Endothelial cell of hepatic sinusoid (primary cell): ENCODE measurements at regions not wholly inside any gene's neighbourhood (a gene's known extent, or its start where the extent isn't known, plus 50 kb on each side); places are given as distances from the start of the nearest gene placed in this dataset.
"Not testable (repeated sequence)": the region's sequence is repeated elsewhere in the genome, so short reads cannot be mapped to it uniquely, and the experiment has no call there.

Experiments
- in situ Hi-C: cut with HindIII; loops from 2 replicates; pipeline ENCODE4 v1.10.0; 2017; ENCODE audit warnings: low sequenced_read_pairs

DNA sequence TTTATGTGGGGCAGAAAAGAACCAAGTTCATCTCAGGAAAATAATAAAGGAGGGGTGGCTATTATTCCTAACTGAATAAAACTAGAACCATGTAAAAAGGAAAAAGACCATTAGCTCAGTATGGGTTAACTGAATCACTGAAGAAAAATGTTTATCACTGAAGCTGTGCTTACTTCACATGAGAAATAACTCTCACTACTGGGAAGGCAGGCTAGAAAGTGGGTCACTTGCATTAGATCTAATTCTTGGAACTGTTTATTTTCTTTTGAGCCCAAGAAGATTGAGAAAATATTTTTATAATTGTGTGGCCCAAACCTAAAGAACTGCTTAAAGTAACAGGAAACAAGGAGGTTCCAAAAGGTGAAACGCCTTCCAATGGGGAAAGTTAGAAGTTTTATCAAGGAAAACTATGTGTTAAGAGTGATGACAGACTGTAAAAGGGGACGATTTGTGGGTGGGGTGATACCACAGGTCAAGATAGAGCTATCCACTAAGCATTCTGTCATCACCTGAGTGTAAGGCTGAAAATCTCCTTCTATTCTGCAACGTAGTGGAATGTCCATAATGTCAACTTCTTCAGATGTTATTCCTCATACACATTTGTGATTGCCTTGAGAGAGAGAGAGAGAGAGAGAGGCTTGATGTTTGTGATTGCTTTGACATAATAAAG is 1083.5 kb downstream of the PCDH7 start:
- in situ Hi-C loops, result no loop called here

DNA sequence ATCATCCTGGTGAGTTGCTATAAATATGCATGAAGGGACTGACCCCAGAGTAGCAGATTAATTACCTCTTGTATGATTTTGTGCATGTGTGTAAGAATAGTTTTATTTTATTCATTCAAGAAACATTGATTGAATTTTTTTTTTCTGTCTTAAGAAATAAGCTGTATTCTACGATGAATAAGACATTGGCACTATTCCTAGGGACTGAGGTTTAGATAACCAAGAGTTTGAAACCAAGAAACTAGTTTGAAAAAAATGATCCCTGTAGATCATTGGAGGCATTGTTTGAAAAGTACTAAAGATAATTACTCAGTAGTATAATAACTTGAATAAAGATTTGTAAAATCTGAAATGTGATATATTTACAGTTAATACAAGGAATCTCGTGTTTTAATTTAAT is 1086.9 kb downstream of the PCDH7 start:
- in situ Hi-C loops, result no loop called here

DNA sequence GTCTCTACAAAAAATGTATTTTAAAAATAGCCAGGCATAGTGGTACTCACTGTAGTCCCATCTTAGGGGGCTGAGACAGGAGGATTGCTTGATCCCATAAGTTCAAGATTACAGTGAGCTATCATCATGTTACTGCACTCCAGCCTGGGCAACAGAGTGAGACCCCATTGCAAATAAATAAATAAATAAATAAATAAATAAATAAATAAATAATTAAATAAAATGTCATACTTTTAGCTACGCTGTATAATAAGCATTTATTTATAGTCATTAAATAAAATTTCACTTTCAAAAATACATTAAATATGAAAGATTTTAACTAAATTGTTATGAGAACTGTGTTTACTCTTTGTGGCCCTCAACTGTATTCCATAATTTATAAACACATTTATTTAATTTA is 1124.2 kb downstream of the PCDH7 start:
- in situ Hi-C loops, result no loop called here

DNA sequence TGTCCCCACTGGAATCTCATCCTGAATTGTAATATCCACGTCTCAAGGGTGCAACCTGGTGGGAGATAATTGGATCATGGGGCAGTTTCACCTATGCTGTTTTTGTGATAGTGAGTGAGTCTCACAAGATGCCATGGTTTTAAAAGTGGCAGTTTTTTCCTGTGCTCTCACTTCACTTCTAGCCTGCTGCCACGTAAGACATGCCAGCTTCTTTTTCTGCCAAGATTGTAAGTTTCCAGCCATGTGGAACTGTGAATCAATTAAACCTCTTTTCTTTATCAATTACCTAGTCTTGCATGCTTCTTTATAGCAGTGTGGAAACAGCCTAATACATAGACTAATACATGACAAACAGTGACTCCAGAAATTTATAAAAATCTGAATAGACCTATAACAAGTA is 1131.8 kb downstream of the PCDH7 start:
- in situ Hi-C loops, result no loop called here

DNA sequence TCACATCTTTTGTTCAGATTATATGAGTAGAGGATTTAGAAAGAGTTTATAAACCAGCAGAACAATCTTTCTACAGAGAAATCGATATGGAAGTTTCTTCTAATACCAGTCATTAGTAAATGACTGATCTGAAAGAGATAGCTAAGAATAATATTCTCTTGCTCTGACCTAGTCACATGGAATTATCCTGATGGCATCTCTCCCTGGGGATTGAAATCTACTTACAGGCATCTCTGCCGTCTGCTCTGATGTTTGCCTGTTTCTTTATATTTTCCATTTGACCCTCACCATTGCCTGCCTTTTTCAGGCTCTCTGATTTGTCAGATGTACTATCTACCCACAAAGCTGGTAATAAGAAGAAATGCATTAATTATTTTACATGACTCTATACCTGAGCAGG is 1157.3 kb downstream of the PCDH7 start:
- in situ Hi-C loops, result no loop called here

DNA sequence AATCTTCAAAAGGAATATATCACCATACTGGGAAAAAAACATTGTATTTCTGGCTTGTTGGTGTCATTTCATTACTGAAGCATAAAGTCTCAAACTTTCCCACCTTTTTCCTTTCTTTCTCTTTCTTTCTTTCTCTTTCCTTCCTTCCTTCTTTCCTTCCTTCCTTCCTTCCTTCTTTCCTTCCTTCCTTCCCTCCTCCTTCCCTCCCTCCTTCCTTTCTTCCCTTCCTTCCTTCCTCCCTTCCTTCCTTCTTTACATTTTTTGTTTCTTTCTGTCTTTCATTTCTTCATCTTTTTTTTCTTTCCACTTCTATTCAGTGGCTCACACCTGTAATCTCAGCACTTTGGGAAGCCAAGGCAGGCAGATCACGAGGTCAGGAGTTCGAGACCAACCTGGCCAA is 1160.7 kb downstream of the PCDH7 start:
- in situ Hi-C loops, result not testable (repeated sequence)

DNA sequence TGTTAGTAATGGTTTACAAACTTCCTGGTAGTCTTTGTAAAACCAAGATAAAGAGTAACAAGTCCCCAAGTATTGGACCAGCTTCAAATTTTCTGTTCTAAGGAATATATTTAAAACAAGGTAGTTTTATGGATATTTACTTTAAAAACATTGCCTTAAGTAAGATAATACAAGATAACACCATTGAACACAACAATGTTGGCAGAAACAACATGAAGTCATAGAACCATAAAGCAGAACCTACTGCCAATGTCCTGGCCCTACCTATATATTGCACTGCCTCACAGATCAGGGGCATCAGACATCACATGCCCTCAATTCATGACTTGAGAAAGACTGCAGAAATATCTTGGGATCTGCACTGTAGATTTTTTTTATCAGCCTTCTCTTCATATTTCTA is 1176.2 kb downstream of the PCDH7 start:
- in situ Hi-C loops, result no loop called here

DNA sequence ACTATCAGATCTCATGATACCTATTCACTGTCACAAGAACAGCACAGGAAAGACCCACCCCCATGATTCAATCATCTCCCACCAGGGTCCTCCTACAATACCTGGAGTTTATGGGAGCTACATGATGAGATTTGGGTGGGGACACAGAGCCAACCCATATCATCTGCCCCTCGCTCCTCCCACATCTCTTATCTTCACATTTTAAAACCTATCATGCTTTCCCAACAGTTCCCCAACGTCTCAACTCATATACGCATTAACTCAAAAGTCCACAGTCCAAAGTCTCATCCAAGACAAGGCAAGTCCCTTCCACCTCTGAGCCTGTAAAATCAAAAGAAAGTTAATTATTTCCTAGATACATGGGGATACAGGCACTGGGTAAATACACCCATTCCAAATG is 1185.2 kb downstream of the PCDH7 start:
- in situ Hi-C loops, result no loop called here

DNA sequence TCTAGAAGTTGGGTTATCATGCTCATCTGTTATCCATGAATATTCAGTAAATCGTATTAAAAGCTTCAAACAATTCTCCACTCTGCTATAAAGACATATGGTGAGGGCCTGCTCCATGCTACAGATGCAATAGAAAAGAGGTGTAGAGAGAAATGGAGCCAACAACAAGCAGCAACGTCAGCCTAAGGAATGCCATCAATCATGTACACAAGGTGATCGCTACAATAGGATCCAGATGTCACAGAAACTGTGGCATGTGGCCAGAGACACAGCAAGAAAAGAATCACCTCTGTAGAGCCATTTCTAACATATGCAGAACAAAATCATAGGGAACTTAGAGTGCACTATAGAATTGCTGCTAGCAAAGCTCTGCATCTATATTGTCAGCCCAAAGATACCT is 1188.1 kb downstream of the PCDH7 start:
- in situ Hi-C loops, result no loop called here

DNA sequence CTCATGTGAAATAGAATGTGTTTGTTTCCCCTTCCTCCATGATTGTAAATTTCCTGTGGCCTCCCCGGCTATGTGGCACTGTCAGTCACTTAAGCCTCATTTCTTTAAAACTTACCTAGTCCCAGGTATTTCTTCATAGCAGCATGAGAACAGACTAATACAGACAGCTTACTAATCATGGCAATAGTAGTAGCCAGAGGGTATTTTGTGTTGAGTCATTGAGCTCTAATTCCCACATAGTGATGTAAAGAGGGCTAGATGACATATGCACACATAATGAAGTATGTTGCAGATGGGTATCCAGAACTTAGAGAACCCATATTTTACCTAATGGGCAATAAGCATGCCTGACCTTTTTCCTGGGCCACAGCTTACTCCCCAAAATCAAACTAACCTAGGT is 1197.2 kb downstream of the PCDH7 start:
- in situ Hi-C loops, result no loop called here

DNA sequence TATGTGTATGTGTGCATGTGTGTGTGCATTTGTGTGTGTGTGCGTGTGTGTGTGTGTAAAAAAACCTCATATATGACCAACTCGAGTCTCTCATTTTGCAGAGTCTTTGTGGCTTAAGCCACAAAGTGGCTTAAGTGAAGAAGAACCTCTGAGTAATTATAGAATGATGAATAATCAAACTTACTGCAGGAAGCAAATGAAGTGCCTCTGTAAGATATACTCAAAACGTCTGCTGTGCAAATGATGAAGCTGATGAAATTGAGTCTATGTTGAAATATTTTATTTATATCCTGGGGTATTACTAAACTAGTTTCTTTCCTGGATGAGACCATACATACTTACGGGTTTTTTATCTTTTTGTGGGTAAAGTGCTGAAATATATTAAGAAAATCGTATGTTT is 1198.7 kb downstream of the PCDH7 start:
- in situ Hi-C loops, result no loop called here

DNA sequence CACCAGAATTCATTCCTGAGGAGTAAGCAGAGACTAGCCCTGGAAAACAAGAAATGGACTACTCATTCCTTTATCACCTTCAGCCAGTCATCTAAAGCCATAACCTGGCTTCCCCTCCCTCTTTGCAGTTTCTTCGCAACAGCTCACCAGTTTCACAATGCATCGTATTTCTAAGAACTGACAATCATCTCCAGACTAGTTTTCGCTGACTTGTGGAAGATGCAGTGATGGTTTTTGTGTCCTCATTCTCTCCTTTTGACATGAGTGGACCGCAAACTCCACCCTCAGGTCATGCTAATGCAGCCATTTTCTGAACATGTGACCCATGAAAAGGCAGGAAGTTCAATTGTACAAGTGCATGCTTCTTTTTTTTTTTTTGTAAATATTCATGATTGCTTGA is 1203.5 kb downstream of the PCDH7 start:
- in situ Hi-C loops, result no loop called here

DNA sequence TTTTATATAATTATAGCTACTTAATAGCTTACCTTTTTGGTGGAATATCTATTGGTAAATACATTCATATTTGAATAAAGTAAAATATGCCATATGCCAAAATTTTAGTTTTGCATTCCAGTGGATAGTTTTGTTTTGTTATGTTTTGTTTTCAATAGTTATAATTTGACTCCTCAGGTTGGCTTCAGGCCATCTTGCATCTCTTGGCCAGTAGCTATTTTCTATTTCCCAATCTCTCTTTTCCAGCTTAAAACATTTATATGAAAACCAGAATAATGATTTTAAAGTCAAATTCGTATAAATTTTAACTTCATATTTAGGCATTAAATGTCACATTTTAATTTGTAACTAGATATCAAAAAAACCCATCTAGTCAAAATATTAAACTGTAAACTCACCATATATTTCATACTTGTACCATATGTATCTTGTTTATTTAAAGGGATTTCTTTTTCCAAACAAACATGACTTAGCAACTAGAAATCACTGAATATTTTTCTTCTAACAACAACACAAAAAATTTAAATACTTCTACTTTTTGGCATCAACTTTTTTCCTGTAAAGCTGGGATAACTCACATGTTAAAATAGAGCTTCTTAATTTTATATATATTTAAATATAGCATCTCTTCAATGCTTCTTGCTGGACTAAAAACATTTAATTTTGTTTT is 1209.6 kb downstream of the PCDH7 start:
- in situ Hi-C loops, result no loop called here

DNA sequence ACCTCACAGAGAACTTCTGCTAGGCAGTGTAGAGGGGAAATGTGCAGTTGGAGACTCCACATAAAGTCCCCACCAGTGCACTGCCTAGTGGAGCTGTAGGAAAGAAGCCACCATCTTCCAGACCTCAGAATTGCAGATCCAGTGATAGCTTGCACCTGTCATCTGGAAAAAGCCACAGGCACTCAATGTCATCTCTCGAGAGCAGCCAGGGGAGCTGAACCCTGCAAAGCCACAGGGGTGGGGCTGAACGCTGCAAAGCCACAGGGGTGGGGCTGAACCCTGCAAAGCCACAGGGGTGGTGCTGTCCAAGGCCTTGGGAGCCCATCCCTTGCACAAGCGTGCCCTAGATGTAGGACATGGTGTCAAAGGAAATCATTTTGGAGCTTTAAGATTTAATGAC is 1226.3 kb downstream of the PCDH7 start:
- in situ Hi-C loops, result no loop called here

DNA sequence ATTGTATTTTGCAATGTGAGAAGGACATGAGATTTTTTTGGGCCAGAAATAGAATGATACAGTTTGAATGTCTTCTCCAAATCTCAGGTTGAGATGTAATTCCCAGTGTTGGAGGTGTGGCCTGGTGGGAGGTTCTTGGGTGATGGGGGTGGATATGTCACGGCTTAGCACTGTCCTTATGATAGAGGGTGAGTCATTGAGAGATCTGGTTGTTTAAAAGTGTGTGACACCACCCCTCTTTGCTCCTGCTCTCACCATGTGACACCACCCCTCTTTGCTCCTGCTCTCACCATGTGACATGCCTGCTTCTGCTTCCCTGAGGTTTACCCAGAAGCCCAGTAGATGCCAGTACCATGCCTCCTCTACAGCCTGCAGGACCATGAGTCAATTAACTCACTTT is 1226.9 kb downstream of the PCDH7 start:
- in situ Hi-C loops, result no loop called here

DNA sequence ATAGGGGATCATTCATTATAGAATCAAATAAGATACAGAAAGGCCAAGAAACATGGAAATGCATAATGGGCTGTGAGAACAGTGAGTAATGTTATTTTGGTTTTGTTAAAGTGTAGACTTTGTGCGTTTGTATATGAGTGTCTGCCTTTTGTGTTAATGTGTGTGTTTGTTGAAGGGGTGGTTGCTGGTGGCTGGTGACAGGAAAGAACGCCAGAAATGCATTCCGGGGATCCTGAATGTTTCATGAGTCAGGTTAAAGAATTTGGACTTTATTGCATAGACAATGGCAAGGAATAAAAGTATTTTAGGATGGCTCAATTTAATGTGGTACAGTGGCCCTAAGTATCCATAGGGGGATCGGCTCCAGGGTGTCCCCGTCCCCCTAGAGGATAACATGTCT is 1228.9 kb downstream of the PCDH7 start:
- in situ Hi-C loops, result no loop called here

DNA sequence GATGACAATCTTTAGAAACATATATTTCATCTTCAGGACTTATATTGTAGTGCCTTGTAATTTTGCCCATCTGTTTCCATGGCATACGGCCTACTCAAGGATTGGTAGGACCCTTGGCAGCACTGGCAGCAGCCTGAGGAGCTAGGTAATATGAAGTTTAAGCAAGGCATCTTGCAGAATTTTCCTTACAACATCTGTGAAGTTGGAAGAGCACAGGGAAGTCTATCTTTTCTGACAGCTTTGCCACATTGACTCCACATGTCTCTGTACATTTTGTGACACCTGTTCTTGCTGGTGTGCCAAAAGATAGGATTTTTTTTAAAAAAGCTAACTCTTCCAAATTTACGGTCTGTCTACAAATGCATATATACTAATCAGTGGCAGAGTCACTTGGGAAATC is 1235.2 kb downstream of the PCDH7 start:
- in situ Hi-C loops, result no loop called here

DNA sequence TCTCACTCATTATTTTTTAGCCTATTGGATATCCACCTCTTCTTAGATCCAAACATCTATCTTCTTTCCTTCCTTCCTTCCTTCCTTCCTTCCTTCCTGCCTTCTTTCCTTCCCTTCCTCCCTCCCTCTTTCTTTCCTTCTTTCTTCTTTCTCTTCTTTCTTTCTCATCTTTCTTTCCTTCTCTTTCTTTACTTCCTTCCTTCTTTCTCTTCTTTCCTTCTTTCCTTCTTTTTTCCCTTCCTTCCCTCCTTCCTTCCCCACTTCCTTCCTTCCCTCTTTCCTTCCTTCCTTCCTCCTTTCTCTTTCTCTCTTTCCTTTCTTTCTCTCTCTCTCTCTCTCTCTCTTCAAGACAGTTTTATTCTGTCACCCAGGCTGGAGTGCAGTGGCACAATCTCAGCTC is 1239.8 kb downstream of the PCDH7 start:
- in situ Hi-C loops, result no loop called here

DNA sequence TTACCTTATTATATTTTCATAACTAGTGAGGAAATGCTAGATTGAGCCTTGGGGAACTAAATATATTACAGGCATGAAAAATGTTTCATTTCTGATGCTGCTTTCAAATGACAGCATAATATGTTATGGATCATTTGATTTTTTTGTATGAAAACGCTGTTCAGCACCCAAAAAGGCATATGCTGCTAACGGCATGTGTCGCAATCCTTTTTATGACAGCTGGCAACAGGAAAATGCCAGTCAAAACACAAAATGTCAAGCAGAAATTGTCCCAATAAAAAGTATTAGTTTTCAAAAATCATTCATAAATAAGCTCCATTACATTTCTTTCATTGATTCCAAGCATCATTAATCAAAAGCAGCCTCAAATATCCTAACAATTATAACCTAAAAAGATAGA is 1244.5 kb downstream of the PCDH7 start:
- in situ Hi-C loops, result no loop called here

DNA sequence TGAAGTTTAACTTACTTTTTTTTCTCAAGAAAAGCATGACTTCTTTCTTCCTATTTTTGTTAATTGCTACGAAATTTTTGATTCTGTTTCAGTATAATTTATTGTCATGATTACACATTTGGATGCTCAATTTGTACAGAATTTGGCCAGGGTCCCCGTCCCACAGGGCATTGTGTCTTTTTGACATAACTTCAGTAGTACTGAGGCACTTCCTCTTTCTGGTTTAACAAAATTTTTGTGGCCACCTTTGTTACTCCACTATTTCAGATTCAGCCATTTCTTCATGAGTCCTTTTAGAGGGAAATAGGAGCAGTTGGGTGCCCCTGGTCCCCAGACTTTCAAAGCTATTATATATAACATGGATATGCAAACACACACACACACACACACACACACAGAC is 1248.7 kb downstream of the PCDH7 start:
- in situ Hi-C loops, result no loop called here

DNA sequence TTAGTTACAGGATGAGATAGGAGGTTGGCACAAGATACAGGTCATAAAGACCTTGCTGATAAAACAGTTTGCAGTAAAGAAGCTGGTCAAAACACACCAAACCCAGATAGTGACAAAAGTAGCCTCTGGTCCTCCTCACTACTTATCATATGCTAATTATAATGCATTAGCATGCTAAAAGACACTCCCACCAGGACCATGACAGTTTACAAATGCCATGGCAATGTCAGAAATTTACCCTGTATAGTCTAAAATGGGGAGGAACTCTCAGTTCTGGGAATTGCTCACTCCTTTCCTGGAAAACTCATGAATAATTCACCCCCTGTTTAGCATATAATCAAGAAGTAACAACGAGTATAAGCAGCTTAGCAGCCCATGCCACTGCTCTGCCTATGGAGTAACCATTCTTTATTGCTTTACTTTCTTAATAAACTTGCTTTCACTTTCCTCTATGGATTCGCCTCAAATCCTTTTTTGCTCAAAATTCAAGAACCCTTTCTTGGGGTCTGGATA is 1254.4 kb downstream of the PCDH7 start:
- in situ Hi-C loops, result no loop called here

DNA sequence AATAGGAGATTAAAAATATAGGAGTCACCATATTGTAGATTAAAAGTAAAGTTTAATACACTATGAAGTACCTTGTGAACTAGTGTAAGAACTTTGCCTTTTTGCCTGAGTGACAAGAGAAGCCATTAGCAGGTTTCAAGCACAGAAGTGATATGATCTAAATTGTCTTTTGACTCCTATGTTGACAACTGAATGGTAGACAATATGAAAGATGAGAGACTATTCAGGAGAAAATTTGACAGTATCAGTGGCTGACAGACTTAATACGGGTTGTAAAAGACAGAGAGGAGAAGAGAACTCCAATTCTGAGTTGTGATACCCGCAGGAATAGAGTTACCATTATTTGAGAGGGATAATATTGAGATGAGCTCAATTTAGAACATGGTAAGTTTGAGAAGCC is 1259.8 kb downstream of the PCDH7 start:
- in situ Hi-C loops, result no loop called here

DNA sequence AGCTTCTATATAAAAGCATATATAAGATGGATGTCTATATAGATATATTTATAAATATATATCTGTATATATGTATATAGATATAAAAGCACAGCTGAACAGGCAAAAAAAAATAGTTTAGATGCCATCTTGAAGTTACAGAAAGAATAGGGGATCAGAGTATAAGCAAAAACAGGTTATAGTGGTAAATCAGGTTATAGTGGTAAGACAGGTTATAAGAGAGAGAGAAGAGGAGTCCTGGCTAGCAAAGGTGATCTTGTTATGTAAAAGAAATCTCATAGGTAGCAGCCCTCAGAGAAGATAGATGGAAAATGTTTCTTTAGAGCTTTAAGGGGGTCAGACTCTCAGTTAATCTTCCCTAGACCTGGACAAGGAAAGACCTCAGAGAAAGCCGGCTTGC is 1263.1 kb downstream of the PCDH7 start:
- in situ Hi-C loops, result no loop called here
